ENCODE measurements at regions not wholly inside any gene's neighbourhood (a gene's known extent, or its start where the extent isn't known, plus 50 kb on each side); places are given as distances from the start of the nearest gene placed in this dataset.
"Not testable (repeated sequence)": the region's sequence is repeated elsewhere in the genome, so short reads cannot be mapped to it uniquely, and the experiment has no call there.

GRCh38 chr16:29269192-29269811 is 137.2 kb downstream of the NPIPB11 start:
- TF ChIP-seq CTCF (conservative IDR thresholded peaks at IDR 0.05; ENCODE audit: low read depth, low read length); RFX5 (IDR thresholded peaks at IDR 0.05; ENCODE audit: low read depth, low read length); CHD1 (IDR thresholded peaks at IDR 0.05; ENCODE audit: low read depth, low read length); CEBPB (IDR thresholded peaks at IDR 0.05; ENCODE audit: low read depth, low read length); POLR2A (IDR thresholded peaks at IDR 0.05; ENCODE audit: low read depth, low read length); MXI1 (IDR thresholded peaks at IDR 0.05; ENCODE audit: borderline replicate concordance, low read depth, low read length); MAFK (IDR thresholded peaks at IDR 0.05; ENCODE audit: low read depth, low read length); SMC3 (IDR thresholded peaks at IDR 0.05; ENCODE audit: low read depth, low read length); ELK1 (IDR thresholded peaks at IDR 0.05; ENCODE audit: borderline replicate concordance, low read depth, low read length); MAZ (IDR thresholded peaks at IDR 0.05; ENCODE audit: borderline replicate concordance, low read depth, low read length); RAD21 (IDR thresholded peaks at IDR 0.05; ENCODE audit: low read length): not testable (repeated sequence)
- TF ChIP-seq USF2 (IDR thresholded peaks at IDR 0.05; ENCODE audit: low read depth, low read length) (peak; percentile 90), FOS (IDR thresholded peaks at IDR 0.05; ENCODE audit: low read depth, low read length) (peak; percentile 80)

Measured in IMR-90 (cell line).